H9 (cell line): ENCODE measurements at regions not wholly inside any gene's neighbourhood (a gene's known extent, or its start where the extent isn't known, plus 50 kb on each side); places are given as distances from the start of the nearest gene placed in this dataset.

ENCODE experiments used
- DNase-seq: peaks from one replicate; pipeline ENCODE4 v3.0.0-alpha.2; 2017
- H2AFZ ChIP-seq: one replicate; pipeline ENCODE4 v1.6.1; 2013; ENCODE audit warnings: mild to moderate bottlenecking, low read length, control low read depth, moderate library complexity
- H2AK5ac ChIP-seq: 2 replicates; pipeline ENCODE4 v1.6.1; 2013; ENCODE audit warnings: low read length, control low read depth, mixed read lengths; ENCODE audit not compliant: insufficient read length
- H2BK120ac ChIP-seq: one replicate; pipeline ENCODE4 v1.6.1; 2013; ENCODE audit warnings: low read depth, mild to moderate bottlenecking, low read length, control low read depth, inconsistent platforms; ENCODE audit not compliant: poor library complexity, severe bottlenecking
- H2BK12ac ChIP-seq: 2 replicates; pipeline ENCODE4 v1.6.1; 2013; ENCODE audit warnings: low read length, control low read depth, mixed read lengths, low read depth; ENCODE audit not compliant: insufficient read length
- H2BK15ac ChIP-seq: 2 replicates; pipeline ENCODE4 v1.6.1; 2013; ENCODE audit warnings: low read depth, low read length, control low read depth
- H2BK20ac ChIP-seq: one replicate; pipeline ENCODE4 v1.6.1; 2013; ENCODE audit warnings: low read depth, mild to moderate bottlenecking, low read length, control low read depth, inconsistent platforms; ENCODE audit not compliant: poor library complexity, severe bottlenecking
- H2BK5ac ChIP-seq: 2 replicates; pipeline ENCODE4 v1.6.1; 2013; ENCODE audit warnings: low read length, control low read depth, mixed read lengths; ENCODE audit not compliant: insufficient read length
- H3K14ac ChIP-seq: 2 replicates; pipeline ENCODE4 v1.6.1; 2013; ENCODE audit warnings: low read length, control low read depth; ENCODE audit not compliant: insufficient read depth
- H3K18ac ChIP-seq: 2 replicates; pipeline ENCODE4 v1.6.1; 2013; ENCODE audit warnings: low read depth, mild to moderate bottlenecking, mixed read lengths, low read length, control low read depth; ENCODE audit not compliant: insufficient read length
- H3K23ac ChIP-seq: 2 replicates; pipeline ENCODE4 v1.6.1; 2013; ENCODE audit warnings: low read length, control low read depth, mixed read lengths, low read depth; ENCODE audit not compliant: insufficient read length
- H3K23me2 ChIP-seq: 2 replicates; pipeline ENCODE4 v1.6.1; 2013; ENCODE audit warnings: low read depth, mild to moderate bottlenecking, mixed read lengths, low read length, control low read depth; ENCODE audit not compliant: insufficient read length, poor library complexity, severe bottlenecking
- H3K27ac ChIP-seq: 2 replicates; pipeline ENCODE4 v1.5.1; 2013; ENCODE audit warnings: low read length, control low read depth, mixed read lengths, low read depth; ENCODE audit not compliant: insufficient read length
- H3K27me3 ChIP-seq: 2 replicates; pipeline ENCODE4 v1.6.1; 2013; ENCODE audit warnings: low read length, control low read depth, inconsistent platforms; ENCODE audit not compliant: insufficient read depth
- H3K4ac ChIP-seq: 2 replicates; pipeline ENCODE4 v1.6.1; 2013; ENCODE audit warnings: low read depth, mild to moderate bottlenecking, control low read depth, inconsistent platforms, low read length, moderate library complexity
- H3K4me1 ChIP-seq: 2 replicates; pipeline ENCODE4 v1.6.1; 2013; ENCODE audit warnings: low read length, control low read depth, inconsistent platforms; ENCODE audit not compliant: insufficient read depth
- H3K4me2 ChIP-seq: 2 replicates; pipeline ENCODE4 v1.6.1; 2013; ENCODE audit warnings: low read length, control low read depth, mixed read lengths; ENCODE audit not compliant: insufficient read length, insufficient read depth
- H3K56ac ChIP-seq: 2 replicates; pipeline ENCODE4 v1.6.1; 2013; ENCODE audit warnings: low read depth, mild to moderate bottlenecking, mixed read lengths, low read length, control low read depth; ENCODE audit not compliant: insufficient read length
- H3K79me1 ChIP-seq: 2 replicates; pipeline ENCODE4 v1.6.1; 2013; ENCODE audit warnings: low read depth, mild to moderate bottlenecking, moderate library complexity, low read length, control low read depth, inconsistent platforms; ENCODE audit not compliant: insufficient read depth, poor library complexity, severe bottlenecking
- H3K79me2 ChIP-seq: 2 replicates; pipeline ENCODE4 v1.6.1; 2013; ENCODE audit warnings: low read length, control low read depth, inconsistent platforms; ENCODE audit not compliant: insufficient read depth
- H3K9ac ChIP-seq: 2 replicates; pipeline ENCODE4 v1.6.1; 2013; ENCODE audit warnings: low read length, control low read depth, mixed read lengths; ENCODE audit not compliant: insufficient read length; ENCODE audit errors: extremely low read depth
- H3K9me3 ChIP-seq: one replicate; pipeline ENCODE4 v1.6.1; 2013; ENCODE audit warnings: low read depth, low read length, inconsistent platforms; ENCODE audit not compliant: control insufficient read depth
- H3T11ph ChIP-seq: one replicate; pipeline ENCODE4 v1.6.1; 2013; ENCODE audit warnings: mild to moderate bottlenecking, low read length, control low read depth, inconsistent platforms
- H4K20me1 ChIP-seq: one replicate; pipeline ENCODE4 v1.6.1; 2013; ENCODE audit not compliant: control insufficient read depth, insufficient read length, insufficient read depth
- H4K5ac ChIP-seq: 2 replicates; pipeline ENCODE4 v1.6.1; 2013; ENCODE audit warnings: low read depth, mild to moderate bottlenecking, mixed read lengths, low read length, control low read depth; ENCODE audit not compliant: insufficient read length
- H4K8ac ChIP-seq: replicated peaks from 2 replicates; pipeline ENCODE4 v1.6.1; 2013; ENCODE audit warnings: low read length, control low read depth, mixed read lengths, low read depth; ENCODE audit not compliant: insufficient read length
- H4K91ac ChIP-seq: 2 replicates; pipeline ENCODE4 v1.6.1; 2013; ENCODE audit warnings: low read depth, mild to moderate bottlenecking, moderate library complexity, mixed read lengths, low read length, control low read depth; ENCODE audit not compliant: insufficient read length
- H3K27ac Mint-ChIP-seq, 3 experiments: 2 replicates in 2 of 3; 3 replicates in 1 of 3; pipeline ENCODE4 v1.8.0; 2020 to 2021; ENCODE audit warnings: mixed read lengths in 3 of 3, mild to moderate bottlenecking in 1 of 3, moderate library complexity in 1 of 3
- H3K27me3 Mint-ChIP-seq: 2 replicates; pipeline ENCODE4 v1.8.0; 2021; ENCODE audit warnings: low read depth, mild to moderate bottlenecking, moderate library complexity, mixed read lengths
- H3K36me3 Mint-ChIP-seq, 3 experiments: 2 replicates in 2 of 3; 3 replicates in 1 of 3; pipeline ENCODE4 v1.8.0; 2020 to 2021; ENCODE audit warnings: low read depth in 3 of 3, mixed read lengths in 3 of 3; ENCODE audit not compliant: insufficient read depth in 1 of 3
- H3K4me1 Mint-ChIP-seq, 2 experiments: 2 replicates each; pipeline ENCODE4 v1.8.0; 2020; ENCODE audit warnings: mixed read lengths in 2 of 2
- H3K4me3 Mint-ChIP-seq, 2 experiments: 2 replicates in 1 of 2; 3 replicates in 1 of 2; pipeline ENCODE4 v1.8.0; 2020 to 2021; ENCODE audit warnings: mild to moderate bottlenecking in 2 of 2, mixed read lengths in 2 of 2, moderate library complexity in 1 of 2
- H3K9me3 Mint-ChIP-seq, 2 experiments: 2 replicates in 1 of 2; 3 replicates in 1 of 2; pipeline ENCODE4 v1.8.0; 2020; ENCODE audit warnings: mild to moderate bottlenecking in 2 of 2, mixed read lengths in 2 of 2, moderate library complexity in 1 of 2
- CTCF ChIP-seq: fragments of 200-600 bp; sonication (generic); conservative IDR thresholded peaks from 3 replicates; pipeline ENCODE4 v1.8.0; 2021; ENCODE audit warnings: antibody characterized with exemption, mild to moderate bottlenecking
- WGBS: extraction: QIAGEN DNeasy Blood & Tissue Kit; methylation state at CpG from one replicate; pipeline ENCODE4 v1.1.7; 2013; ENCODE audit warnings: missing lambda C conversion rate, low lambda C conversion rate, mixed read lengths; ENCODE audit not compliant: insufficient read length; ENCODE audit errors: extremely low coverage; 5-methylcytosine and 5-hydroxymethylcytosine counted together

- Histone ChIP-seq H3K23me2 (no peaks in the 10 kb centered on the region), H3K9ac (no peak overlapping the region), H3K9me3 (no peaks in the 10 kb centered on the region), H3K4ac (no peak overlapping the region), H3K4me2 (no peak overlapping the region), H4K91ac (no peak overlapping the region), H3K14ac (no peak overlapping the region), H3K79me1 (no peaks in the 10 kb centered on the region), H2BK5ac (no peak overlapping the region), H3K4me1 (no peaks in the 10 kb centered on the region), H3K56ac (no peak overlapping the region), H2BK20ac (no peak overlapping the region), H2BK15ac (no peak overlapping the region), H4K5ac (no peak overlapping the region), H2AK5ac (no peak overlapping the region), H2BK12ac (no peak overlapping the region), H3K27ac (no peak overlapping the region), H3T11ph (no peak overlapping the region), H3K23ac (no peak overlapping the region), H3K27me3 (no peaks in the 10 kb centered on the region), H2BK120ac (no peak overlapping the region), H3K18ac (no peak overlapping the region), H4K20me1 (no peaks in the 10 kb centered on the region), H4K8ac (no peak overlapping the region), H3K79me2 (no peaks in the 10 kb centered on the region), H2AFZ (no peak overlapping the region)
- WGBS = no CpG with 5 or more reads among the region's 4 CpGs
- Mint-ChIP-seq H3K9me3 (peaks cover 8 to 9% of the 10 kb centered on the region in 2 experiments; a peak in 4 of 5 replicates), H3K36me3 (peaks cover 4 to 8% (median 7%) of the 10 kb centered on the region in 3 experiments; a peak in 6 of 7 replicates), H3K27ac (no peak overlapping the region), H3K27me3 (no peaks in the 10 kb centered on the region; the same call in none of the 2 replicates), H3K4me3 (no peak overlapping the region), H3K4me1 (0 out of 4 replicates have a peak, but pooled peaks cover 0 to 3% of the 10 kb centered on the region in 2 experiments)
- no peak for DNase-seq
- no peak for TF ChIP-seq CTCF
Measured at GRCh38 chr2:65598264-65598663, 165.9 kb upstream of the SPRED2 start.
